HG03095 (cell line): ENCODE measurements at regions not wholly inside any gene's neighbourhood (a gene's known extent, or its start where the extent isn't known, plus 50 kb on each side); places are given as distances from the start of the nearest gene placed in this dataset.

ENCODE experiments used
- ATAC-seq: cut with Tn5 transposase; IDR thresholded peaks from one replicate; pipeline ENCODE4 v1.9.1; 2021; ENCODE audit warnings: moderate library complexity; ENCODE audit not compliant: unreplicated experiment

- ATAC-seq = no peak
Observed at GRCh38 chr13:87872813-87873212, 201.6 kb downstream of the SLITRK5 start.

GRCh38 chr13:87877477-87877876 lies 206.3 kb downstream of the SLITRK5 start:
- ATAC-seq = no peak

- no peak for ATAC-seq
Observed at GRCh38 chr13:87878706-87879105, 207.5 kb downstream of the SLITRK5 start.

GRCh38 chr13:87884884-87885283 lies 213.7 kb downstream of the SLITRK5 start:
- no peak for ATAC-seq

GRCh38 chr13:87887459-87888123 lies 216.4 kb downstream of the SLITRK5 start:
- ATAC-seq = no peak

- no peak for ATAC-seq
Observed at GRCh38 chr13:87889254-87889653, 218.1 kb downstream of the SLITRK5 start.

GRCh38 chr13:87893186-87893585 lies 222.0 kb downstream of the SLITRK5 start:
- ATAC-seq = no peak

- no peak for ATAC-seq
Observed at GRCh38 chr13:87894059-87894458, 222.9 kb downstream of the SLITRK5 start.

- no peak for ATAC-seq
Observed at GRCh38 chr13:87903553-87903952, 232.4 kb downstream of the SLITRK5 start.

- no peak for ATAC-seq
Observed at GRCh38 chr13:87906411-87906810, 235.2 kb downstream of the SLITRK5 start.

GRCh38 chr13:87907202-87907601 lies 236.0 kb downstream of the SLITRK5 start:
- no peak for ATAC-seq

GRCh38 chr13:87919956-87920355 lies 248.8 kb downstream of the SLITRK5 start:
- no peak for ATAC-seq

GRCh38 chr13:87923753-87924152 lies 252.6 kb downstream of the SLITRK5 start:
- no peak for ATAC-seq

- ATAC-seq = no peak
Observed at GRCh38 chr13:87925006-87925405, 253.8 kb downstream of the SLITRK5 start.

- no peak for ATAC-seq
Observed at GRCh38 chr13:87940776-87941175, 269.6 kb downstream of the SLITRK5 start.

GRCh38 chr13:87941226-87941625 lies 270.1 kb downstream of the SLITRK5 start:
- no peak for ATAC-seq

- no peak for ATAC-seq
Observed at GRCh38 chr13:87942205-87942604, 271.0 kb downstream of the SLITRK5 start.

GRCh38 chr13:87944038-87944437 lies 272.9 kb downstream of the SLITRK5 start:
- no peak for ATAC-seq

- no peak for ATAC-seq
Observed at GRCh38 chr13:87952377-87952776, 281.2 kb downstream of the SLITRK5 start.

- ATAC-seq = no peak
Observed at GRCh38 chr13:87953381-87953780, 282.2 kb downstream of the SLITRK5 start.

- no peak for ATAC-seq
Observed at GRCh38 chr13:87954091-87954490, 282.9 kb downstream of the SLITRK5 start.

- ATAC-seq = no peak
Observed at GRCh38 chr13:87961546-87961945, 290.4 kb downstream of the SLITRK5 start.

GRCh38 chr13:87972568-87972967 lies 301.4 kb downstream of the SLITRK5 start:
- ATAC-seq = no peak
